H1 (cell line): ENCODE measurements at regions not wholly inside any gene's neighbourhood (a gene's known extent, or its start where the extent isn't known, plus 50 kb on each side); places are given as distances from the start of the nearest gene placed in this dataset.

Source experiments
- CBX5 ChIP-seq: fragments of 300-800, 300-1000 bp; sonication (generic); IDR thresholded peaks from 2 replicates; pipeline ENCODE4 v1.7.1; 2016; ENCODE audit warnings: antibody characterized with exemption, low read length, low read depth
- HDAC2 ChIP-seq, 2 experiments: fragments of 300-600 bp in 1 of 2; sonication (generic) in 1 of 2; IDR thresholded peaks; 2 replicates each; pipeline ENCODE4 v1.6.1; 2011 to 2012; ENCODE audit warnings: low read depth in 2 of 2, low read length in 2 of 2, mild to moderate bottlenecking in 2 of 2, moderate library complexity in 2 of 2, borderline replicate concordance in 1 of 2, inconsistent platforms in 1 of 2
- HDAC6 ChIP-seq: IDR thresholded peaks from one replicate; pipeline ENCODE4 v1.7.1; 2012; ENCODE audit warnings: low read depth, mild to moderate bottlenecking, inconsistent platforms, low read length, moderate library complexity
- POLR2AphosphoS5 ChIP-seq: IDR thresholded peaks from 2 replicates; pipeline ENCODE4 v1.6.1; 2011; ENCODE audit warnings: low read depth, low read length
- TF ChIP-seq, protein P1 (sequence below), 3 experiments: IDR thresholded peaks; 1 replicate in 2 of 3; 2 replicates in 1 of 3; pipeline versions ENCODE4 v1.5.1 to v1.6.1; 2011; ENCODE audit warnings: low read length in 3 of 3, mild to moderate bottlenecking in 3 of 3, inconsistent platforms in 2 of 3, low read depth in 1 of 3, moderate library complexity in 1 of 3; ENCODE audit not compliant: insufficient read depth in 1 of 3; ENCODE audit errors: control extremely low read depth in 1 of 3

DNA sequence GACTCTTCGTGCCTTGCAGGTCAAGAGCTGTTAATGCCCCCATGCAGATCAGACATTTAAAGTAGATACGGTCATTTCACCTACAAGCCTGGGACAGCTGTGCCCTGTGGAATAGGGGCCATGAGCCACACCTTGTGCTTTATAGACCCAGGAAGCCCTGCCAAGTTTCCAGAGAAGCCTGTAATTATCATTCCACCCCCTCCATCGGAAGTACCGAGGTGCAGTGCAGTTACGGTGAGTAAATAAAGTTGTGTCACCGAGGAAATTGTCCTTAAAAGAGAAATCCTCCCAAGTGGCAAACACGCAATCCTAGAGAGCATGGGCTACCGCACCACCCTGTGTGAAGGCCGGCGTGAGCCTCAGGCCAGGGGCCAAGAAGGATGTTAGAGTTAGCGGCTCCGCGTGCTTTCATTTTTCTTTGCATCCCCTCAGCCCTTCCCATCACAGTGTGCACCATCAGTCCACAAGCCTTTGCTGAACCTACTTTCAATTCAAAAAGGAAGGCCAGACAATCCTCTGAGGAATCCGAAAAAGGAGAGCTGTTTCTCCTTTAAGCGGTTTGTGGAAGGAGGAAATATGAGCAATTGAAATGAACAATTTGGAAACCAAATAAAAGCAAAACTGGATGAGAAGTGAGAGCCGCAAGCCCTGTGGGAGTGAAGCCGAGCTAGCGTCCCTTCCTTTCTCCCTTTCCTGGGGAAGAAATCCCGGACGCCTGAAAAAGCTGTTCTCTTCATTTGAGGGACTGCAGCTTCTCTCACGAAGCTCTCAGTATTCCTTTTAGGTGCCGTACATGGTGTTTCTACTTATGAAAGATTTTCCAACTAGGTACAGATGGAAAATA, 183.3 kb upstream of the PDE10A start:
- TF ChIP-seq POLR2AphosphoS5: no peak
- TF ChIP-seq HDAC2 (IDR thresholded peaks at IDR 0.05; ENCODE audit: borderline replicate concordance in 1 of 2, low read depth in 2 of 2, low read length in 2 of 2): no peak
- TF ChIP-seq CBX5: no peak
- TF ChIP-seq, protein P1, sequence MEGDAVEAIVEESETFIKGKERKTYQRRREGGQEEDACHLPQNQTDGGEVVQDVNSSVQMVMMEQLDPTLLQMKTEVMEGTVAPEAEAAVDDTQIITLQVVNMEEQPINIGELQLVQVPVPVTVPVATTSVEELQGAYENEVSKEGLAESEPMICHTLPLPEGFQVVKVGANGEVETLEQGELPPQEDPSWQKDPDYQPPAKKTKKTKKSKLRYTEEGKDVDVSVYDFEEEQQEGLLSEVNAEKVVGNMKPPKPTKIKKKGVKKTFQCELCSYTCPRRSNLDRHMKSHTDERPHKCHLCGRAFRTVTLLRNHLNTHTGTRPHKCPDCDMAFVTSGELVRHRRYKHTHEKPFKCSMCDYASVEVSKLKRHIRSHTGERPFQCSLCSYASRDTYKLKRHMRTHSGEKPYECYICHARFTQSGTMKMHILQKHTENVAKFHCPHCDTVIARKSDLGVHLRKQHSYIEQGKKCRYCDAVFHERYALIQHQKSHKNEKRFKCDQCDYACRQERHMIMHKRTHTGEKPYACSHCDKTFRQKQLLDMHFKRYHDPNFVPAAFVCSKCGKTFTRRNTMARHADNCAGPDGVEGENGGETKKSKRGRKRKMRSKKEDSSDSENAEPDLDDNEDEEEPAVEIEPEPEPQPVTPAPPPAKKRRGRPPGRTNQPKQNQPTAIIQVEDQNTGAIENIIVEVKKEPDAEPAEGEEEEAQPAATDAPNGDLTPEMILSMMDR (IDR thresholded peaks at IDR 0.05; ENCODE audit: control extremely low read depth in 1 of 3, insufficient read depth in 1 of 3, low read depth in 1 of 3, low read length in 3 of 3): no peak
- TF ChIP-seq HDAC6: no peak
